Stimulated activated CD8-positive, alpha-beta memory T cell treated with anti-CD3 and anti-CD28 coated beads, Interleukin-12 subunit alpha, Interleukin-12 subunit beta, amount 100 ng/mL, for 1 hour (primary cell): ENCODE measurements at regions not wholly inside any gene's neighbourhood (a gene's known extent, or its start where the extent isn't known, plus 50 kb on each side); places are given as distances from the start of the nearest gene placed in this dataset.

Experiments used
- DNase-seq: peaks from one replicate; pipeline ENCODE4 v3.0.0-alpha.2; 2020; ENCODE audit warnings: low read depth

GRCh38 chr5:135234666-135235401 lies 164.2 kb downstream of the MACROH2A1 start:
- DNase-seq: no peak

DNA sequence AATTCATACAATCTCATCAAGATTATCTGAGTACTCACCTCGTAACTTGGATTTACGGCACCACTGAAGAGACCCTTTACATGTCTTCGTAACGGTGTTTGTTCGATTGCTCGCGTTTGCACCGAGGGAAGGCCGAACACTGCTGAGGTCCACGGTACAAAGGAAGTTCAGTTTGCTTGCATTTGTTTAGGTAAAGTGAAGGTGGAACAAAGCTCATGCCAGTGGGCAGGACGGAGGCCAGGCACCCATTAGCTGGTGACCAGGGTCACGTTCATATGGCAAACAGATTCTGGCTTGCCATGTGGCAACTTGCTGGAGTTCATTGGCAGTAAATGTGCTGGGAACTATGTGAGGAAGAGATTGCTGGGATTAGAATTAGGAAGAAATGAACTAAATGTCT lies 164.8 kb downstream of the MACROH2A1 start:
- no peak for DNase-seq

GRCh38 chr5:135233477-135233876 lies 165.6 kb downstream of the MACROH2A1 start:
- DNase-seq: no peak

DNA sequence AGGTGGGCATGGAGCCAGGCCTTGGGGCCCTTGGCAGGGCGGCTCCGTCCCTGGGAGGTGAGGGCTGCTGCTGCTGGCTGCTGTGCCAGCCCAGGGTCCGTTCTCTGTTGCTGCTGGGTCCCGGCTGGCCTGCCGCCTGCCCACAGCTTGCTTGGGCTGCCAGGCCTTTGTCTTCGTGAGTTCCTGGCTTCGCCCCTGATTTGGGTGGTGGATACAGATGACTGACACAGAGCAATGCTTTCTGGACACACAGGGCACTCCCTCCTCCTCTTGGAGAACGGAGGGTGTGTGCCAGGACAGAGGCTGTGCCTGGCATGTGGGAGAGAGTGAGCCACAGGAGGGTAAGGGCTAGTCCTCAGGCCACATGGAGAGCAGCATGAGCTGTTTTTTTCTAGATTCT lies 166.1 kb downstream of the MACROH2A1 start:
- no peak for DNase-seq

DNA sequence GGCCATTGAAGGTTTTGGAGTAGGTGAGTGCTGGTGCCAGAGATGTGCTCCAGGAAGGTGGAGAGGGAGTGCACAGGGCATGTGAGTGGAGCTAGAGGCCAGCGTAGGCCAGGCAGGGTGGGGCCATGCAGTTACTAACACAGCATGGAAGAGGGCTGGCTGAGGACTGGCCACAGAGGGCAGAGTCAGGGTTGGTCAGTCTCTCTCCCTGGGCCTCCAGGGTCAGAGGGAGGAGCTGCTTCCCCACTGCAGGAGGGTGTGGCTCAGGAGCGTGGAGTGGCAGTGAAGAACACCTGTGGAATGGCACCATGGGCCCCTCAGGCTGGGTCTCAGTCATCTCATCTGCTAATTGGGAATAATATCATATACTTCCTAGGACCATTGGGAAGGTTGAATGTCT lies 167.7 kb downstream of the MACROH2A1 start:
- no peak for DNase-seq

- DNase-seq: no peak
Measured at GRCh38 chr5:135230251-135230925, 168.6 kb downstream of the MACROH2A1 start.

GRCh38 chr5:135229679-135230132 lies 169.3 kb downstream of the MACROH2A1 start:
- DNase-seq: no peak

DNA sequence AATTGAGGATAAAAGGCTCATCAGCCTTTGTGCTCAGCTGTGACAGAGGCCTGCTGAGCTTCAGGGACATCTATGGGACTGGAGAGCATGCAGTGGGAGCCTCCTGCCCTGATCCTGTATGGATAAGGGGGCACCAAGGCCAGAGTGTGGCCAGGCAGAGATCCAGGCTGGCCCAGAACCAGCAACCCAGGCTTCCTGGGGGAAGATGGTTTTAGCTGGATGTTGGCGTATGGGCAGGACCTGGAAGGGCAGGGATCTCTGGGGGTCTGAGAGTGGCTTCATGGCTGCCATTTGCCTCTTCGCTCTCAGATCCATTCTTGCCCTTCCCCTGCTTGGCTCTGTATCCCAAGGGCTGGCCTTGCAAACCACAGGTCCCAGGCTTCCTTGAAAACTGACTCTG lies 169.9 kb downstream of the MACROH2A1 start:
- no peak for DNase-seq

DNA sequence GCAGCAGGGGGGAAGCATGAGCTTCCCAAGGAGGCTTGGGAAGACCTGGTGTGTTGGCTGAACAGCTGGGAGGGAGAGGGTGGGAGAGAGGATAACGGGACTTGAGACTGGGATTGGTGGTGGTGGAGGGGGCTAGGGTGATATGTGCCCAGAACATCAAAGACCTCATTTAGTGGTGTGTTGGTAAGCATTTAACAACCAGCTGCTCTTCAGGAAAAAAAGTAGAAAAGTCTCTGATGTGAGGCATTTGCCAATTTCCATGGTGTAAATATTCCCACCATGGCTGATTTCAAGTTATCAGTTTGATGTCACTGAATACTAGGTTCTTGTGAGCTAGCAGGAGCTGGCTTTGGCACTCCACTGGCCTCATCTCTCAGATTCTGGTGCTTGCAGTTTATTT lies 170.8 kb downstream of the MACROH2A1 start:
- no peak for DNase-seq

- no peak for DNase-seq
Measured at GRCh38 chr5:135227064-135228022, 171.7 kb downstream of the MACROH2A1 start.

GRCh38 chr5:135225856-135226560 lies 173.0 kb downstream of the MACROH2A1 start:
- DNase-seq: no peak

GRCh38 chr5:135223891-135224625 lies 175.0 kb downstream of the MACROH2A1 start:
- no peak for DNase-seq

DNA sequence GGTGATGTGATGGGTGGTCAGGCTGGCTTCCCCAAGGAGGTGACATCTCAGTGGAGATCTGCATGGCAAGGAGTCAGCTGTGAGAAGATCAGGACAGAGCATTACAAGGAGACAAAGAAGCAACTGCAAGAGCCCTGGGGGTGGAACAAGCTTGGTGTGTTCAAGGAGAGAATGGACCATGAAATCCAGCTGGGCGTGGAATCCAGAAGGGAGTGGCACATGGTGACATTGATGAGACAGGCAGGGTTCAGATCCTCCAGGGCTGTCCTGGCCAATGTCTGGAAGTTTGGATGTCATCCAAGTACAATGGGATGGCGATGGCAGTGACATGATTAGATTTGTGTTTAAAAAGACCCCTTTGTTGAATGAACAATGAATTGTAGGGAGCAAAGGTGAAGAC lies 175.6 kb downstream of the MACROH2A1 start:
- DNase-seq: no peak

GRCh38 chr5:135222771-135223170 lies 176.3 kb downstream of the MACROH2A1 start:
- DNase-seq: no peak

GRCh38 chr5:135222171-135222681 lies 176.8 kb downstream of the MACROH2A1 start:
- DNase-seq: no peak

DNA sequence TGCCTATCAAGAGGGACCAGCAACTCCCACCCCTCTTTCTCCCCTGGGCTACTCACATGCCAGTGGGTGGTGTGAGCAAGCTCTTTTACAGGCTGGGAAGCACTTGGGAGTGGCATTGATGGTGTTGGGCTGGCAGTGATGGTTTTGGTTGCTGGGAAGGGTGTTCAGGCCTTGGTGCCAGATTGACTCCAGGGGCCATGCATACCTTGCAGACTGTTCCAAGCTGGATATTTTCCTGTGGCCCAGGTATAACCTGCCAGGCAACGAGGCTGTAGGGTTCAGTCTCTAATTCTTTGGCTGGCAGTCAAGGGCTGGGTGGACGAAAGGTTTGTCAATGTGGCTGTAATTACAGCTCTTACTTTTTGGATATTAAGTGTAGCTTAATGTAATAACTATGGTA lies 177.3 kb downstream of the MACROH2A1 start:
- DNase-seq: no peak

- no peak for DNase-seq
Measured at GRCh38 chr5:135221187-135221473, 177.9 kb downstream of the MACROH2A1 start.

- DNase-seq: no peak
Measured at GRCh38 chr5:135220394-135221186, 178.4 kb downstream of the MACROH2A1 start.

DNA sequence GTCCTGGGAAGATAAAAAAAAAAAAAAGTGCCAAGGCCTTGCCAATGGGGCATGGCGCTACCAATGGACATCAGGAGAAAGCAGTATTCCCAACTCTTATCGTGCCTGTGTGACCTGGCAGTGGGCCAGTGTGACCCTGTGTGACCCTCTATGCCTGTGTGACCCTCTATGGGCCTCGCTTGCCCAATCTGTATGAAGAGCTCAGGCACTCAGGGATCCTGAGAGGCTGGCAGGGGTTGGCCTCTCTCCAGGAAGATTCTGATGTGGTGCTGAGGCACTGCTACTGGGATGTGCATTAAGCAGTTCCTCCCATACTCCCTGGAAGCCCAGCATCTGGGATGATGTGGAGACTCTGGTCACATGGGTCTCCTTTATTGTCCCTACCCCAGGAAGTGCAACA lies 179.2 kb downstream of the MACROH2A1 start:
- no peak for DNase-seq
